ENCODE measurements at regions not wholly inside any gene's neighbourhood (a gene's known extent, or its start where the extent isn't known, plus 50 kb on each side); places are given as distances from the start of the nearest gene placed in this dataset.
A peak's percentile ranks its signal among the peaks of the same experiment; 100 is the strongest.

DNA sequence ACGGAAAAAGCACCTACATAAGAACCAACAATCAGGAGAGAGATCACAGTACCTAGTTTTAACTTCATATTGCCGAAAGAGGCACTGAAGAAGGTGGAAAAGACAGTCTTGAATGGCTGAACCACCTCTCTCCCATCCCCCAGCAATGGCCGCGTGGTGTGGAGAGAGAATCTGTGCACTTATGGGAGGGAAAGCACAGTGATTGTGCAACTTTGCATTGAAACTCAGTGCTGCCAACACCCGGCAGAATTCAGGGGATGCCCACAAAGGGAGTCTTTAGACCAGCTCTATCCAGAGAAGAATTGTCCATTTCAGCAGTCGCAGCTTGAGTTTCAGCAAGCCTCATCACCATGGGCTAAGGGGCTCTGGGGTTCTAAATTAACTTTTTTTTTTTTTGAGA, 186.3 kb upstream of the USP25 start:
- no peaks in the 10 kb centered on the region for H3K36me3 ChIP-seq
- no peaks in the 10 kb centered on the region for H3K9me3 ChIP-seq (replicated peaks)
- H3K27ac ChIP-seq (replicated peaks), result no peak overlapping the region
- H3K4me3 ChIP-seq, result no peak overlapping the region
- intact Hi-C loops (cut with micrococcal nuclease), result no loop called here
- H3K27me3 ChIP-seq (ENCODE audit: low read depth), result no peaks in the 10 kb centered on the region
- H3K4me1 ChIP-seq, result no peaks in the 10 kb centered on the region
- no peak for DNase-seq
- TF ChIP-seq, protein P1, sequence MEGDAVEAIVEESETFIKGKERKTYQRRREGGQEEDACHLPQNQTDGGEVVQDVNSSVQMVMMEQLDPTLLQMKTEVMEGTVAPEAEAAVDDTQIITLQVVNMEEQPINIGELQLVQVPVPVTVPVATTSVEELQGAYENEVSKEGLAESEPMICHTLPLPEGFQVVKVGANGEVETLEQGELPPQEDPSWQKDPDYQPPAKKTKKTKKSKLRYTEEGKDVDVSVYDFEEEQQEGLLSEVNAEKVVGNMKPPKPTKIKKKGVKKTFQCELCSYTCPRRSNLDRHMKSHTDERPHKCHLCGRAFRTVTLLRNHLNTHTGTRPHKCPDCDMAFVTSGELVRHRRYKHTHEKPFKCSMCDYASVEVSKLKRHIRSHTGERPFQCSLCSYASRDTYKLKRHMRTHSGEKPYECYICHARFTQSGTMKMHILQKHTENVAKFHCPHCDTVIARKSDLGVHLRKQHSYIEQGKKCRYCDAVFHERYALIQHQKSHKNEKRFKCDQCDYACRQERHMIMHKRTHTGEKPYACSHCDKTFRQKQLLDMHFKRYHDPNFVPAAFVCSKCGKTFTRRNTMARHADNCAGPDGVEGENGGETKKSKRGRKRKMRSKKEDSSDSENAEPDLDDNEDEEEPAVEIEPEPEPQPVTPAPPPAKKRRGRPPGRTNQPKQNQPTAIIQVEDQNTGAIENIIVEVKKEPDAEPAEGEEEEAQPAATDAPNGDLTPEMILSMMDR (IDR thresholded peaks at IDR 0.05; ENCODE audit: borderline replicate concordance), result no peak

DNA sequence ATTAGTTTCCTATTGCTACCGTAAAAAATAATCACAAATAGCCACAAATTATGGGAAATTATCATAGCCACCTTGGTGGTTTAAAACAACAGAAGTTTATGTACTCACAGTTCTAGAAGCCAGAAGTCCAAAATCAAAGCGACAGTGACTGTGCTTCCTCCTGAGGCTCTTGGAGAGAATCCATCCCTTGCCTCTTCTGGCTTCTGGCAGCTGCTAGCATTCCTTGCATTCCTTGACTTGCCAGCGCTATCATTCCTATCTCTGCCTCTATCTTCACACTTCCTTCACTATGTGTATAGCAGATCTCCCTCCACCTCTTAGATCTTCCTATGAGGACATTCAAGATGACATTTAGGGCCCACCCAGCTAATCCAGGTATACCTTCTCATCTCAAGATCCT, 180.1 kb upstream of the USP25 start:
- H3K27me3 ChIP-seq (ENCODE audit: low read depth), result no peaks in the 10 kb centered on the region
- TF ChIP-seq, protein P1 (IDR thresholded peaks at IDR 0.05; ENCODE audit: borderline replicate concordance), result no peak
- H3K4me1 ChIP-seq, result no peaks in the 10 kb centered on the region
- no peak overlapping the region for H3K4me3 ChIP-seq
- no peaks in the 10 kb centered on the region for H3K36me3 ChIP-seq
- no peak for DNase-seq
- intact Hi-C loops (cut with micrococcal nuclease), result no loop called here
- no peak overlapping the region for H3K27ac ChIP-seq (replicated peaks)
- no peaks in the 10 kb centered on the region for H3K9me3 ChIP-seq (replicated peaks)

DNA sequence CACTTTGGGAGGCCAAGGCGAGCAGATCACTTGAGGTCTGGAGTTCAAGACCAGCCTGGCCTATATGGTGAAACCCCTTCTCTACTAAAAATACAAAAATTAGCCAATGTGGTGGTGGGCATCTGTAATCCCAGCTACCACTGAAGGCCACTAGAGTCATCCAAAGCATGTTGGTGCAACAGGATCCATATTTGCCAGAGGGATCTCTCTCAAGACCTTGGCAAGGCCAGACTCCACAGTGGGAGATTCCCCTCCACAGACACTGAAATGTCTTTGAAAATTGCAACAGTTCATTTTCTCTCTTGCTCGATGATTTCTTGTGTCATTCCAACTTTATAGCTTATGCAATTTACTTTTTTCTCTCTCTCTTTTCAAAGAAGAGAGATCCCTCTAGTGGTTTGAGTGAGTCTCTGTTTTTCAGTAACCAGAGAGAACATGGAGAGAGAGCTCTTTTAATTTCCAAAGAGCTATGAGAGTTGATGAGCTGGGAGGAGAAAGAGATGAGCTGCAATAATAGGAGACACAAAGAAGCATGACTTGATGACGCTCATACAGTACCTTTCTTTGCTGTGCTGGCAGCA, 176.8 kb upstream of the USP25 start:
- no peaks in the 10 kb centered on the region for H3K27me3 ChIP-seq (ENCODE audit: low read depth)
- DNase-seq, result no peak
- TF ChIP-seq, protein P1 (IDR thresholded peaks at IDR 0.05; ENCODE audit: borderline replicate concordance), result peak; percentile 45
- H3K36me3 ChIP-seq, result no peaks in the 10 kb centered on the region
- no peak overlapping the region for H3K4me3 ChIP-seq
- intact Hi-C loops (cut with micrococcal nuclease), result no loop called here
- no peak overlapping the region for H3K27ac ChIP-seq (replicated peaks)
- no peaks in the 10 kb centered on the region for H3K4me1 ChIP-seq
- peaks cover 11% of the 10 kb centered on the region for H3K9me3 ChIP-seq (replicated peaks)

DNA sequence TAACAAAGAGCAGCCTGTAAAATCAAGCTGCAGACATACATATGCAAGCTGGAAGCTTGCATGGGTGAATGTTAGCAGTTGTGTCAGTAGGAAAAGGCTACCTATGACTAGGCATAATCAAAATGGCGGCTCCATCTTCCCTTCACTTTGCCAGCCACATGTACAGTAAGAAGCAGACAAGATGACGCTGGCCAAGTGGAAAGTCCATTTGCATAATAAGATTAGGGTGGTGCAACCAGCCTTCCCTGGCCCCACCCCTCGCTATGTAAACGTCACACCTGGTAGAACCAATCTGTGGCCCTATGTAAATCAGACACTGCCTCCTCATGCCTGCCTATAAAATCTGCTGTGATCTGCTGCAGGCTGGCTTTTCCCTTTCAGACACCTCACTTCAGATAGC, 171.9 kb upstream of the USP25 start:
- H3K27ac ChIP-seq (replicated peaks), result no peak overlapping the region
- no peaks in the 10 kb centered on the region for H3K4me1 ChIP-seq
- no peak for DNase-seq
- H3K27me3 ChIP-seq (ENCODE audit: low read depth), result no peaks in the 10 kb centered on the region
- H3K36me3 ChIP-seq, result no peaks in the 10 kb centered on the region
- H3K9me3 ChIP-seq (replicated peaks), result peaks cover 11% of the 10 kb centered on the region
- intact Hi-C loops (cut with micrococcal nuclease), result no loop called here
- TF ChIP-seq, protein P1 (IDR thresholded peaks at IDR 0.05; ENCODE audit: borderline replicate concordance), result no peak
- H3K4me3 ChIP-seq, result no peak overlapping the region

DNA sequence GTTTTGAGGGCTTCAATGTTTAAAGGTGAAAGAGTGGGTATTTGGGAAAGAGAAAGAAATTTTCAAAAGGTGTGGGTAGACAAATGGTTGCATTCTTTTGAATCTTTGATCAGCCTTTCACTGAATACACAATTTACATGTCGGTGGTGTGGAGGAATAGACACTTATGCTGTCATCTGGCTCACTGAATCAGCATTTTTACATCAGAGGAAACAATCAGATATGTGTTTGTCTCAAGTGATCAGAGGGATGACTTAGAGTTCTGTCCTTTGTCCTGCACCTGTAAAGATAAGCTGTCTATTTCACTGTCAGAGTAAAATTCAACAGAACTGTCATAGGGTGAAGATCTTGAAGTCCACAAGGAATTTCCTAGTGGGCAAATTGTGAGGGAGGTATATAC, 170.9 kb upstream of the USP25 start:
- no peak overlapping the region for H3K4me3 ChIP-seq
- H3K27ac ChIP-seq (replicated peaks), result no peak overlapping the region
- intact Hi-C loops (cut with micrococcal nuclease), result no loop called here
- TF ChIP-seq, protein P1 (IDR thresholded peaks at IDR 0.05; ENCODE audit: borderline replicate concordance), result no peak
- H3K9me3 ChIP-seq (replicated peaks), result peaks cover 11% of the 10 kb centered on the region
- no peak for DNase-seq
- no peaks in the 10 kb centered on the region for H3K4me1 ChIP-seq
- no peaks in the 10 kb centered on the region for H3K36me3 ChIP-seq
- no peaks in the 10 kb centered on the region for H3K27me3 ChIP-seq (ENCODE audit: low read depth)

Data from left ventricle myocardium inferior (tissue), 1 donor.